ENCODE measurements at regions not wholly inside any gene's neighbourhood (a gene's known extent, or its start where the extent isn't known, plus 50 kb on each side); places are given as distances from the start of the nearest gene placed in this dataset.

DNA sequence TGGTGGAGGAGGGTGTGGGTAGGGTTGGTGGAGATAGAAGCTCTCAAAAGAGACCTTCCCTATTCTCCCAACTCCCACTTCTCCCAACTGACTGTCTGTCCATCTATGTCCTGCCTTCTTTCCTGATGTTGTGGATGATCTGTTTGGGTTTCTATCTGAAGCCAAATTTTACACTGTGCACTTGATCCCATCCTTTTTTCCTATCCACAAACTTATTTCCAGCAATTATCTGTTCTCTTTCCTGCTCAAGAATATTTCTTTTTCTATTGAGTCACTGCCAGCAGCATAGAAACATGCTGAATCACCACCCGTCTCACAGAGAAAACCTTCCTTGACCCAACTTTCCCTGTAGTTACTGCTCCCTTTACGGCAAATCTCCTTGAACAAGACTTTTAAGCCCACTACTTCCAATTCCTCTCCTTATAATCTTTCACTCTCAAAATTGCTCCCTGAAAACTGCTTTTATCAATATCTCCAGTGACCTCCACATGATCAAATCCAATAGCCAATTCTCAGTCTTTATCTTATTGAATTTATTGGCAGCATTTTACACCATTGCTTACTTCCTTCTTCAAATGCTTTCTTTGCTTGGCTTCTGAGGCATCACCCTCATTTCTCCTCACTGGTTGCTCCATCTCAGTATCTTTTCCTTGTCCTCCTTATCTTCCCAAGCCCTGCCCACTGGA is 141.2 kb upstream of the SLC7A14 start:
- Histone ChIP-seq H3K27me3 (ENCODE audit: control insufficient read depth in 3 of 3, insufficient read depth in 3 of 3, low read length in 2 of 3) (no peaks in the 10 kb centered on the region), H3K9ac (ENCODE audit: insufficient read depth in 1 of 2, low read length in 2 of 2) (no peak overlapping the region), H3K4me1 (ENCODE audit: control insufficient read depth in 5 of 5, insufficient read depth in 5 of 5, low read length in 5 of 5) (peaks cover 0 to 16% (median 0%) of the 10 kb centered on the region in 5 donors), H3K36me3 (ENCODE audit: control insufficient read depth in 4 of 4, insufficient read depth in 4 of 4, low read length in 4 of 4) (no peaks in the 10 kb centered on the region), H3K4me3 (no peak overlapping the region), H3K9me3 (ENCODE audit: control insufficient read depth in 4 of 4, insufficient read depth in 3 of 4, low read length in 3 of 4) (no peaks in the 10 kb centered on the region), H3K27ac (ENCODE audit: low read depth in 1 of 2, low read length in 1 of 2) (no peak overlapping the region)
- DNase-seq: no peak
- WGBS, 2 donors: 51 to 60% methylated on average over 2 of the region's 2 CpGs
- no peak for ATAC-seq (ENCODE audit: insufficient read depth, low FRiP score)
- TF ChIP-seq, protein P1, sequence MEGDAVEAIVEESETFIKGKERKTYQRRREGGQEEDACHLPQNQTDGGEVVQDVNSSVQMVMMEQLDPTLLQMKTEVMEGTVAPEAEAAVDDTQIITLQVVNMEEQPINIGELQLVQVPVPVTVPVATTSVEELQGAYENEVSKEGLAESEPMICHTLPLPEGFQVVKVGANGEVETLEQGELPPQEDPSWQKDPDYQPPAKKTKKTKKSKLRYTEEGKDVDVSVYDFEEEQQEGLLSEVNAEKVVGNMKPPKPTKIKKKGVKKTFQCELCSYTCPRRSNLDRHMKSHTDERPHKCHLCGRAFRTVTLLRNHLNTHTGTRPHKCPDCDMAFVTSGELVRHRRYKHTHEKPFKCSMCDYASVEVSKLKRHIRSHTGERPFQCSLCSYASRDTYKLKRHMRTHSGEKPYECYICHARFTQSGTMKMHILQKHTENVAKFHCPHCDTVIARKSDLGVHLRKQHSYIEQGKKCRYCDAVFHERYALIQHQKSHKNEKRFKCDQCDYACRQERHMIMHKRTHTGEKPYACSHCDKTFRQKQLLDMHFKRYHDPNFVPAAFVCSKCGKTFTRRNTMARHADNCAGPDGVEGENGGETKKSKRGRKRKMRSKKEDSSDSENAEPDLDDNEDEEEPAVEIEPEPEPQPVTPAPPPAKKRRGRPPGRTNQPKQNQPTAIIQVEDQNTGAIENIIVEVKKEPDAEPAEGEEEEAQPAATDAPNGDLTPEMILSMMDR (IDR thresholded peaks at IDR 0.05; ENCODE audit: control extremely low read depth, extremely low read depth): no peak

DNA sequence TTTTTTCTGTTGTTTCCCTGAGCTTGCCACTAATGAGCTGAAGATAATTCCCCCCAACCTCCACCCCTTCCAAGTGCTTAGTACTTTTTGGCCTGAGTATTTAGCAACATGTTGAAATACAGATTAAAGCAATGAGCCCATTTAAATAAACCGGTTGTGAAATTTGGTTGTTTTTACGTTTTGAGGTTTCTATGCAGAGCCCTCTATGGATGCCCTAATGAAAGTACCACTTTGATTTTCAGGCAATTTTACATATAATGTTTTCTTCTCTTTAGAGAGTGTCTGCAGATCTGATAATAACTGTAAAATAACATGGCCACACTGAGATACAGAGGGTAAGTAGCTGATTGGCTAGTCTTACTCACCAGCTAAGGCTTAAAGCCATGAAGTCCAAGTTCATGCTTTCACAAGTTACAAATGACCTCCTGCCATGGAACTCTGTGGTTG is 139.4 kb upstream of the SLC7A14 start:
- 58 to 68% methylated on average over 2 of the region's 2 CpGs for WGBS, 2 donors
- H3K9ac ChIP-seq (ENCODE audit: insufficient read depth in 1 of 2, low read length in 2 of 2): no peak overlapping the region
- no peaks in the 10 kb centered on the region for H3K27me3 ChIP-seq (ENCODE audit: control insufficient read depth in 3 of 3, insufficient read depth in 3 of 3, low read length in 2 of 3)
- H3K36me3 ChIP-seq (ENCODE audit: control insufficient read depth in 4 of 4, insufficient read depth in 4 of 4, low read length in 4 of 4): no peaks in the 10 kb centered on the region
- H3K4me3 ChIP-seq: no peak overlapping the region
- no peak for ATAC-seq (ENCODE audit: insufficient read depth, low FRiP score)
- DNase-seq: peak; percentile 39 to 94 (median 87)
- no peak overlapping the region for H3K27ac ChIP-seq (ENCODE audit: low read depth in 1 of 2, low read length in 1 of 2)
- H3K9me3 ChIP-seq (ENCODE audit: control insufficient read depth in 4 of 4, insufficient read depth in 3 of 4, low read length in 3 of 4): no peaks in the 10 kb centered on the region
- TF ChIP-seq, protein P1 (IDR thresholded peaks at IDR 0.05; ENCODE audit: control extremely low read depth, extremely low read depth): no peak
- H3K4me1 ChIP-seq (ENCODE audit: control insufficient read depth in 5 of 5, insufficient read depth in 5 of 5, low read length in 5 of 5): peaks cover 0 to 15% (median 0%) of the 10 kb centered on the region in 5 donors

DNA sequence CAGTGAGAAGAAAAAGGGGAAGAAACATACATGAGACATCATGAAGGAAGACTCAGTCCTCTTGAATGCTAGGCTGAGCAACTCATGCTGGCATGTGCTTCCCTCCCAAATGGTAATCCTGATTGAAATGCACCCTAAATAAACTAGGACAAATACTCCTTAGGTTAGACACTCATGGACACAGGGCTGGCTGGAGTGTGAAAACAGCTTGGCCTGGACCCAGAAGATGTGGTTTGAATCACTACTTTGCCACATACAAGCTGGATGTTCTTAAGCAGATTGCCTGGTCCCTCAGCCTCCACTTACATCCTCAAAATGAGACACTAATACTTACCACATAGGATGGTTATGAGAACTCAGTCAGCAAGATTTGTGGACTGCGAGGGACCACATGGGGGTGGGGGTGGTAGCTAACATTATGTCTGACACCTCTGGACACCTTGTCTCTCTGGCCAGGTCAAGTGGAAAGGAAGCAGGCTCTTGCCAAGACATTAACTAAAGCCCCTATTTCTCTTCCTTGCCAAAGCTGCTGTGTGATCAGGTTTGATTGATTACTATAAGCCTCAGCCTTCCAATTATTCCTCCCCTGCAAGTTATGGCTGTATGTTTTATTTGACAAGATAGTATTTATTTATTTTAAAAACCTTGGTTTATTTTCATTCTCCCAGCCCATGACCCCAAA is 138.9 kb upstream of the SLC7A14 start:
- no peak overlapping the region for H3K27ac ChIP-seq (ENCODE audit: low read depth in 1 of 2, low read length in 1 of 2)
- ATAC-seq (ENCODE audit: insufficient read depth, low FRiP score): no peak

More for the DNA sequence above, 138.9 kb upstream of the SLC7A14 start:
- no peak overlapping the region for H3K9ac ChIP-seq (ENCODE audit: insufficient read depth in 1 of 2, low read length in 2 of 2)
- WGBS, 2 donors: 62 to 74% methylated on average over 1 of the region's 1 CpG
- TF ChIP-seq, protein P1 (IDR thresholded peaks at IDR 0.05; ENCODE audit: control extremely low read depth, extremely low read depth): no peak
- no peaks in the 10 kb centered on the region for H3K27me3 ChIP-seq (ENCODE audit: control insufficient read depth in 3 of 3, insufficient read depth in 3 of 3, low read length in 2 of 3)
- peak in 2 of 3 donors; percentile 42 to 64 for DNase-seq
- no peaks in the 10 kb centered on the region for H3K9me3 ChIP-seq (ENCODE audit: control insufficient read depth in 4 of 4, insufficient read depth in 3 of 4, low read length in 3 of 4)
- peaks cover 0 to 11% (median 0%) of the 10 kb centered on the region in 5 donors for H3K4me1 ChIP-seq (ENCODE audit: control insufficient read depth in 5 of 5, insufficient read depth in 5 of 5, low read length in 5 of 5)
- no peak overlapping the region for H3K4me3 ChIP-seq
- no peaks in the 10 kb centered on the region for H3K36me3 ChIP-seq (ENCODE audit: control insufficient read depth in 4 of 4, insufficient read depth in 4 of 4, low read length in 4 of 4)
